ENCODE measurements at regions not wholly inside any gene's neighbourhood (a gene's known extent, or its start where the extent isn't known, plus 50 kb on each side); places are given as distances from the start of the nearest gene placed in this dataset. TPM values are rescaled to one million over a fixed set of nuclear protein-coding genes. Genes with fewer than 3 reads are reported as not detected.

DNA sequence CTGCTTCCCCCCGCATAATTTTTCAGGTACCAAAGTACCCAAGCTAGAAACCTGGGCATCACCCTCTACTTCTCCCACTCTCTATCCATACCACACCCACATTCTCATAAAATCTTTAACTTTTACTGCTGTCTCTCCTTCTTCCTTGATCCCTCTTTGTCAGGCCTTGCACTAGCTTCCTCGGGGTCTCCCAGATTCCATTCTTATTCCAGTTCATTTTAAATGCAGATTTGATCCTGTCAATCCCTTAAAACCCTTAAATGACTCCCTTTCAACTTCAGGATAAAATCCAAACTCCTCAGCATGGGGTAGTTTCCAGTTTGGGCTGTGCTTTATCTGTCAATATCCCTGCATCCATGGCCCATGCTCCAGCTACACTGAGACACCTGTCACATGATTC lies 343.5 kb downstream of the PBX1 start:
- Histone ChIP-seq H3K4me3 (no peak overlapping the region), H3K27ac (no peak overlapping the region), H3K9me3 (no peaks in the 10 kb centered on the region), H3K4me1 (ENCODE audit: insufficient read depth) (no peaks in the 10 kb centered on the region), H3K36me3 (no peaks in the 10 kb centered on the region), H3K27me3 (no peaks in the 10 kb centered on the region)
- TF ChIP-seq POLR2A (IDR thresholded peaks at IDR 0.05) (no peak), EP300 (IDR thresholded peaks at IDR 0.05) (no peak)
- TF ChIP-seq, protein P1, sequence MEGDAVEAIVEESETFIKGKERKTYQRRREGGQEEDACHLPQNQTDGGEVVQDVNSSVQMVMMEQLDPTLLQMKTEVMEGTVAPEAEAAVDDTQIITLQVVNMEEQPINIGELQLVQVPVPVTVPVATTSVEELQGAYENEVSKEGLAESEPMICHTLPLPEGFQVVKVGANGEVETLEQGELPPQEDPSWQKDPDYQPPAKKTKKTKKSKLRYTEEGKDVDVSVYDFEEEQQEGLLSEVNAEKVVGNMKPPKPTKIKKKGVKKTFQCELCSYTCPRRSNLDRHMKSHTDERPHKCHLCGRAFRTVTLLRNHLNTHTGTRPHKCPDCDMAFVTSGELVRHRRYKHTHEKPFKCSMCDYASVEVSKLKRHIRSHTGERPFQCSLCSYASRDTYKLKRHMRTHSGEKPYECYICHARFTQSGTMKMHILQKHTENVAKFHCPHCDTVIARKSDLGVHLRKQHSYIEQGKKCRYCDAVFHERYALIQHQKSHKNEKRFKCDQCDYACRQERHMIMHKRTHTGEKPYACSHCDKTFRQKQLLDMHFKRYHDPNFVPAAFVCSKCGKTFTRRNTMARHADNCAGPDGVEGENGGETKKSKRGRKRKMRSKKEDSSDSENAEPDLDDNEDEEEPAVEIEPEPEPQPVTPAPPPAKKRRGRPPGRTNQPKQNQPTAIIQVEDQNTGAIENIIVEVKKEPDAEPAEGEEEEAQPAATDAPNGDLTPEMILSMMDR (IDR thresholded peaks at IDR 0.05) = no peak
- 73 to 74% (median 73%) methylated on average over 2 of the region's 2 CpGs for WGBS, 3 donors
- DNase-seq = no peak
- intact Hi-C loops (cut with DNase I) = no loop called here

Small RNA genes in the stretch of these regions (small RNA-seq; reads per million reads assigned to genes)
- gene RNU6-755P = not detected
